NCI-H82 (cell line): ENCODE measurements at regions not wholly inside any gene's neighbourhood (a gene's known extent, or its start where the extent isn't known, plus 50 kb on each side); places are given as distances from the start of the nearest gene placed in this dataset.

Experiments used
- DNase-seq: peaks from one replicate; lab custom pipeline; 2025; lab: John Stamatoyannopoulos, UW

GRCh38 chr7:88429382-88429781 lies 122.7 kb upstream of the STEAP4 start:
- no peak for DNase-seq

GRCh38 chr7:88402529-88402928 lies 95.8 kb upstream of the STEAP4 start:
- DNase-seq = no peak

GRCh38 chr7:88401009-88401623 lies 94.4 kb upstream of the STEAP4 start:
- DNase-seq = peak; percentile 60

GRCh38 chr7:88399696-88400240 lies 93.1 kb upstream of the STEAP4 start:
- DNase-seq = no peak

- DNase-seq = peak; percentile 32
Measured at GRCh38 chr7:88399036-88399435, 92.3 kb upstream of the STEAP4 start.

DNA sequence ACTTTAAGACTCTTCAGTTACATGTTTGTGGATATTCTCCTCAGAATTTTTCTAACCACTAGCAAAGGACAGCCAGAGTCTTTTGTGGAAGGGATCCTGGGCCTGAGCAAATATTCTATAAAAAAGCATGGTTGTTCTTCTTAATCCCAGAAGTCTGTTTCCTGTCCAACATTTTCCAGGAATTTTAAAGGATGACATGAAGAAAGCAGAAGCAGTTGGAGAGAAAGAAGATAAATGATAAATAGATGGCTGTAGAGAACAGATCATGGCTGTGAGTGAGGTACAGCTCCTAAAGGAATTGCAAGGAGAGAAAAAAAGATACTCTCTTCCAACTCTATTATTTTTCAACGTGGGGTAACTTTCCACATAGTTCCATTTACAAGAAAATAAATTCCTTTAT lies 91.8 kb upstream of the STEAP4 start:
- DNase-seq = no peak

- no peak for DNase-seq
Measured at GRCh38 chr7:88396948-88397322, 90.2 kb upstream of the STEAP4 start.

DNA sequence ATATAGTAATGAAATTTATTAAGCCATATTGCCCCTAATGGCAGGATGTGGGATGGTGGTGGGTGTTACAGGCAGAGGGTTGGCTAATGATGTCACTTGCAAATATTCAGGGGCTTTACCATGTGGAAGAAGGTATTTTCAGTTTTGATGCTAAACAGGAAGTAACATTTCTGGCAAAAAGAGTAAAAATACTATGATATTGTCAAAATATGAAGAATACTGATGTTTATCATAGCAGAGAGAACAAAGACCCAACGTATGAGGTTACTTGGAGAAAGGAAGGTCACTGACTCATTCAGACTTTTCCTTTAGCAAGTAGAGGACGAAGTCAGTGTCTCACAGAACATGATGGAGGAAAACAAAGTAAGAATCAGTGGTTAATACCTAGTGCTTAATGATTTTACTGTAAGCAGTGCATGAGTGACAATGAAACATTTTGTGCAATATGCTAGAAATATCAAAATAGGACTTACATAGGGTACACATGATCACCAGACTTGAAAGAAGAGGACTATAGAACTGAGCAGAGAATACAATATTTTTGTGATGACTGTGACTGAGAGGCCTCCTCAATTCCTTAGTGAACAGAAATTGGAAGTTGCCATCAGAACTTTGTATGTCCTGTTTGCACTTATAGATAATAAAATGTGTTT lies 89.7 kb upstream of the STEAP4 start:
- DNase-seq = no peak

DNA sequence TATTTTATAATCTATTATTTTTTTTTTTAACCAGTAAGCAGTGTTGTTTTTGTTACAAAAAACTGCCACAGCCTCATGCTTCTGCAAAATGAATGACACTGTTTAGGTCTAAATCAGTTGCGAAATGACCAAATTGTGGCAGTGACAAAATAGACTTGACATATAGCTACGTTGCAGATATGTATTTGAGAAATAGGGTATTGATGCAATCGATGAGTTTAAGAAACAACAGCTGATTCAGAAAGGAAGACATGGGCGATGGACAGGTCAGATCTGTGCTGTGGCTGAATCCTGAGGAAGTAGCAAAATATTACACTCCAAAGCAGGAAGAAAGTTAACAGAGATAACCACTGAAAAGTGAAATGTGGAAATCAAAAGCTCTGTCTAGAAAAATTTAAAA lies 89.0 kb upstream of the STEAP4 start:
- no peak for DNase-seq

GRCh38 chr7:88391247-88391646 lies 84.6 kb upstream of the STEAP4 start:
- DNase-seq = no peak

DNA sequence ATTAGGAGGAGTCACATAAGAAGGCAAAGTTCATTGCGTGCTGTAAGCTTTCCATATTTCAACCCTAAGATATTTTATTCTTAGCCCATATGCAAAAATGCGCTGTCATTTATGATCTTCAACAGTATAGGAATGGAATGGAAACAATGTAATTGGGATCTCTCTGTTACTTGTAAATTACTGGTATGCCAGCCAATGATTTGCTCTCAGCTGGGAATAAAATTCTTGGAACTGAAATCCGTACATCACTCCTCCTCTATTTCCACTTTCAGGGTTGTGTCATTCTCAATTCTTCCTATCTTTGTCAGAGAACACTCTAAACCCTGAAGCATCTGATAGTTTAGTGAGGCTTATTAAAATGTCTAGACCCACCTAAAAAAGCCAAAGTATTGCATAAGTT lies 80.7 kb upstream of the STEAP4 start:
- DNase-seq = no peak

GRCh38 chr7:88386665-88387156 lies 80.0 kb upstream of the STEAP4 start:
- DNase-seq = no peak

- DNase-seq = peak; percentile 48
Measured at GRCh38 chr7:88377434-88377833, 70.7 kb upstream of the STEAP4 start.

DNA sequence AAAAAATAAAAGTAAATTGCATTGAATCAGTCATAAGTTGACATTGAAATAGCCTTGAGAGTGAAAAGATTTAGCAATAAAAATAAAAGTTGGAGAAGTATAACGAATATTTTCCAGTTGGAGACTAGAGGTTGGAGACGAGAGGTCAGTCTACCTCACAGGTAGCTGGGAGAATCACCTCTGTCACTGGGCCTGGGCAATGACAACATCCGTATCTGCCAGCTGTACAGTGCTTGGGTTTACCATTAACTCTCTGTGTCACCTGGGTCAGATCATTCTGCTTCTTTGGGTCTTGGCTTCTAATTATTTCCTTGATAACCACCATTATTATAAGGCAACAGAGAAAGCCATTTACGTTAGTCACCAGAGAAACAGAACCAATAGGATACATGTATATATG lies 62.0 kb upstream of the STEAP4 start:
- DNase-seq = no peak

DNA sequence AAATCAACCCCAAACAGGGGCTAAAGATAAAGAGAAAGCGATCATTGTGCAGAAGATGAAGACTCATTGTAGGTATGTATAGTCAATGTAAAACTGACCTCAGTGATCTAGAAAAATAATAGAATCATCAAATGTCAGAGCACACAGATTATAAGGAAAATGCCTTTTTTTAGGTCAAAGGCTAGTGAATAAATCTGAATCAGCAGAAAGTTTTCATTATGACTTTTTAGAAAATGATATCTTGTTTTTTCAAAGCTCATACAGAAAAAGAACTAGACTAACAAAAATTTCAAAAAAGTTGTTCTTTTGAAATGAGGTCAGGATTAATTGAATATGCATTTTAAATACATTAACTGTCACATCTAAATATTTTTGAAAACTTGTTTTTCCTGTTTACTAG lies 60.2 kb upstream of the STEAP4 start:
- DNase-seq = no peak

- DNase-seq = no peak
Measured at GRCh38 chr7:88363869-88364268, 57.2 kb upstream of the STEAP4 start.

GRCh38 chr7:88363249-88363648 lies 56.6 kb upstream of the STEAP4 start:
- DNase-seq = no peak

GRCh38 chr7:88361357-88361756 lies 54.7 kb upstream of the STEAP4 start:
- peak; percentile 79 for DNase-seq

DNA sequence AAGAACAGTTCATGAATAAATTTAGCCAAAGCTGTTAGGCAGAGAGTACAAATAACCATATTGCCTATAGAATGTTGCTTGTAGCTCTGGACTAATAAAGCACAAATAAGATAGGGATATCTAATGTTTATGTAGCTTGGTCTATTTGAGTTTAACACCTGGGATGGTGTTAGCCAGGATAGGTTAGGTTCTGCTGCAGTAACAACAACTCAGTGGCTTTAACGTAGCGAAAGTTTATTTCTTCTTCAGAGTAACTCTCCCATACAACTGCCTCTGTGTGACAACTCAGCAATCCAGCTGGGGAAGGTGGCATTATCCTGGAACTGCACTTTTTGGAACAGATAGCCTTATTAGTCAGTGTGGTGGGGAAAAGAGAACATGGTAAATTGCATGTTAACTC lies 52.2 kb upstream of the STEAP4 start:
- DNase-seq = no peak

GRCh38 chr7:88358526-88358838 lies 51.8 kb upstream of the STEAP4 start:
- no peak for DNase-seq

DNA sequence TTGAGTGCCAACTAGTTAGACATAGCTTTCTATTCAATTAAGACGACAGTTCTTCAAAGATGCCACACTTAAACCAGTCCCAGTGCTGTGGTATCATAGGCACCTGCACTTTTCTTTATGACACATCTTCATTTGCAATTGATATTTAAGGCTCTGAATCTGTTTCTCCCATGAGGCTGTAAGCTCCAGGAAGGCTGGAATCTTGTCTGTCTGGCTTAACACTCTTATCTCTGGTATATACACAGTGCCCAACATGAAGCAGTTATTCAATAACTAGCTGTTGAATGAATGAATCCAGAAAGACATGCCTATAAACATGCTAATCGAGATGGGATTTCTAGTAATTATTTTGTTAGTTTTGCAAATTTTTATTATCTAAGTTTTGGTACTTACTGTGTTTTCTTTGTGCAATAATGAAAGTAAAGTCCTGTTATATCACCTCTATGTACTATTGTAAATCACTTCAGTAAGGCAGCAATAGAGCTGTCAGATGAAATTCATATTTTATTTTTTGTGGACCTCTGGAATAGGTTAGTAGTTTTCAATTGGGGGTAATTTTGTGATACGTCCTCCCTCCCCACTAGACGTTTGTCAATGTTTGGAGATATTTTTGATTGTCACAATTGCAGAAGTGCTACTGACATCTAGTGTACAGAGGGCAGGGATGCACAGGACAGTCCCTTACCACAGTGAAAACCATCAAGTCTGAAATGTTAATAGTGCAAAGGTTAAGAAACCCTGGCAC lies 51.3 kb upstream of the STEAP4 start:
- peak; percentile 11 for DNase-seq

- no peak for DNase-seq
Measured at GRCh38 chr7:88357294-88357693, 50.6 kb upstream of the STEAP4 start.
